ENCODE measurements at regions not wholly inside any gene's neighbourhood (a gene's known extent, or its start where the extent isn't known, plus 50 kb on each side); places are given as distances from the start of the nearest gene placed in this dataset.
"Not testable (repeated sequence)": the region's sequence is repeated elsewhere in the genome, so short reads cannot be mapped to it uniquely, and the experiment has no call there.

- peak; percentile 7 for DNase-seq
Measured at GRCh38 chr6:137717074-137718073, 149.7 kb upstream of the TNFAIP3 start.

- not testable (repeated sequence) for DNase-seq
Measured at GRCh38 chr6:137718903-137719302, 148.2 kb upstream of the TNFAIP3 start.

- no peak for DNase-seq
Measured at GRCh38 chr6:137722749-137723272, 144.2 kb upstream of the TNFAIP3 start.

- no peak for DNase-seq
Measured at GRCh38 chr6:137723273-137724017, 143.6 kb upstream of the TNFAIP3 start.

GRCh38 chr6:137724018-137724403, 143.0 kb upstream of the TNFAIP3 start:
- no peak for DNase-seq

DNA sequence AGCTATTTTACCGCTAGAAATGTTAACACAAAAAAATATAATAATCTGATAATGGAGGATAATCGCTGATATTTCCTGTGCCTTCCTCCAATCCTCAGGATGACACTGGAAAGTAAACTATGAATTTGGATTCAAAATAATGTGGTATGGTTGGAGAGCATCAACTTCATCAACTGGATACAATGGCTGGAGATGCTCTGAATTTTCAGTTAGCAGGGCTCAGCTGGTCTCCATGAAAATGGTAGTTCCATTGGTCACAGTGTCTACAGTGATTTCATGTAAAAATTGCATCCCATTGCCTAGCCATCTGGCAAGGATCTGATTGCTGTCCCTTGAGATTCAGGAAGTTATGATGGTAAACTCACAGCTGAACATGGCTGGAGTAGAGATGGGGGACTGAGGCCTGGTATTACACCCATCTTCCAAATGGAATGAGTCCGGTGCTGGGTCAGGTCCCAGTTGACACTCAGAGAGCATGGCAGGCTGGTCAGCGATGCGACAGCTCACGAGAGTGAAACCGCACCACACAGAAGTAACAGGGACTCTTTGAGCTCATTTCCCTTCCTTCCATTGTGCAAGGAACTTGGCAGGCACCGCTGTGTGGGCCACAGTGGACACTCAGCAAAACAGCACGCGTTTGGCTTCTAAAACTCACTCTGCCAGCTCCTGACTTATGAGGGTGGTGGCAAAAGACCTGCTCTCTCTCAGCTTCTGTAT, 142.4 kb upstream of the TNFAIP3 start:
- DNase-seq: no peak

DNA sequence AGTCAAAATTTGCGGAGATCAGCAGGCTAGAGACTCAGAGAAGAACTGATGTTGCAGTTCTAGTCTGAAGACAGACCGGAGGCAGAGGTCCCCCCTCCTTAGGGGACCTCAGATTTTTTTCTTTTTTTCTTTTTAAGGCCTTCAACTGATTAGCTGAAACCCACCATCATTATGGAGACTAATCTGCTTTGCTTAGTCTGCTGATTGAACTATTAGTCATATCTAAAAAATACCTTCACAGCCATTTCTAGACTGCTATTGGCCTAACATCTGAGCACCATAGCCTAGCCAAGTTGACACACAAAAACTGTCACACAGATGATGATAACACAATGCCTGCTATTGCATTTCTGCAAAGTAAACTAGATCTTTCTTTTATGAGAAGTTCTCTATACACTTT, 141.1 kb upstream of the TNFAIP3 start:
- DNase-seq: no peak

DNA sequence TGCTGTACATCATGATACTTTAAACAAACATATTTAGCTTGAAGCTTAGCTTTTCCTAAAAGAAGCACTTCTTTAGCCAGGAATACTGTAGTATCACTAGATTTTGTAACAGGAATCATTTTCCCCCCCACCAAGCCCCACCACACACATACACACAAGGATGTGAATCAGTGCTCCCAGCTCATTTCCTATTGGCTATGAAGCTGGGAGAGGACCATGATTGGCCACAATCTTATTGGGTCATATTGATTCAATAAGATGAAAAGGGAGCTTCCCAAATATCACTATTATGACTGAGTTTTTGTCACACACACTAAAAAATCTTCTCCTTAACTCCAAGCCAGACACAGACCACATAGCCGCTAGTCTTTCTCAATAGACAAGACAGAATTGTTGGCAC, 140.5 kb upstream of the TNFAIP3 start:
- DNase-seq: no peak

DNA sequence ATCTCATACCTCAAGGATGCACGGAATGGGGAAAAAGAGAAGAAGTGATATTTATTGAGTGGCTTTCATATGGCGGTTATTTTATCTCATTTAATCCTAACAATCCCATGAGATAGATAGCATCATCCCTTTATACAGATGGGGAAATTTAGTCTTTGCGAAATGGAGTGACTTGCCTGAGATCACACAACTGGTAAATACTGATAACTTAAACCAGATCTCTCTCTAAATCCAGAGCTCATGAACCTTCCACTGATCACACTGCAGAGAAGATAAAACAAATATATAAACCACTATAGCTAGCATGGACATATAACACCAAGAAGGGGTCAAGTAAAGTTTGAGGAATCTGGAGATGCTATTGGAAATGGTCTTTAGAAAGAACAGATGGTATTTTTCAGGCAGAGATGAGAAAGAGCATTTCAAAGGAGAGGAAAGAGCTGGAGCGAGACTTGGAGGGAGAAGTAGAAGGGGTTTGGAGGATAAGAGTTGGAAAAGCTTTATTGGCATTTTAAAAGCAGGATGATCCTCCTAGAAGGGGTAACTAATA, 139.8 kb upstream of the TNFAIP3 start:
- DNase-seq: no peak

- DNase-seq: no peak
Measured at GRCh38 chr6:137728386-137729349, 138.4 kb upstream of the TNFAIP3 start.

DNA sequence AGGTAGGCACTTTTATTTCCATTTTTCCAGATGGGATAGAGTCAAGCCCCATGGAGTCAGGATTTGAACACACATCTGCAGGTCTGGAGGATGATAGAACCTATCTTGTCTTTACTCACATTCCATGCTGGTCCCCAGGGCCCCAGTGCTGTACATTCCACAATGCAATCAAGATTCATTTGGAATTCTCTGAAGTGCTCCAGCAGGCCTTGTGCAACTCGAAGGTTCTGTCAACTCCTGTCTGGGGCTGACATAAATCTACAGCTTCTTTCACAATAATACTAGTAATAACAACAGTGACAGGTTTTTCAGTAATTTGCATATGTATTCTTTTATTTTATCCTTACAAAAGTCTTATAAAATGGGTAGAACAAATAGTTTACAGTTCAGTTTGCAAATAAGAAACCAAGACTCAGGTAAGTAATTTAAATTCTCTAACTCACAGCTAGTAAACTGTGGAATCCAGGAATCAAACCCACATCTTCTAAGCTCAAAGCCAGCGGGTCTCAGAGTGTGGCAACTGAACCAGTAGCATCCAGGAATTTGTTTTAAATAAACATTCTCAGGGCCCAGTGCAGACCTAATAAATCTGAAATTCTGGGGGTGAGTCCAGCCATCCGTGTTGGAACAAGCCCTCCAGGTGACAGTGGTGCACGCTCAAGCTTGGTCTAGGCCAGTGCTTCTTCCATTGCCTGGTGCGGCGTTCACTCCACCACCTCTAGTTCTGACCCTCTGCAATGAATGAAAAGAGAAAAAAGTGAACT, 137.0 kb upstream of the TNFAIP3 start:
- no peak for DNase-seq

- no peak for DNase-seq
Measured at GRCh38 chr6:137731600-137731959, 135.5 kb upstream of the TNFAIP3 start.

GRCh38 chr6:137731960-137732616, 135.0 kb upstream of the TNFAIP3 start:
- DNase-seq: no peak

GRCh38 chr6:137733372-137733771, 133.7 kb upstream of the TNFAIP3 start:
- DNase-seq: no peak

- DNase-seq: no peak
Measured at GRCh38 chr6:137734005-137734874, 132.8 kb upstream of the TNFAIP3 start.

DNA sequence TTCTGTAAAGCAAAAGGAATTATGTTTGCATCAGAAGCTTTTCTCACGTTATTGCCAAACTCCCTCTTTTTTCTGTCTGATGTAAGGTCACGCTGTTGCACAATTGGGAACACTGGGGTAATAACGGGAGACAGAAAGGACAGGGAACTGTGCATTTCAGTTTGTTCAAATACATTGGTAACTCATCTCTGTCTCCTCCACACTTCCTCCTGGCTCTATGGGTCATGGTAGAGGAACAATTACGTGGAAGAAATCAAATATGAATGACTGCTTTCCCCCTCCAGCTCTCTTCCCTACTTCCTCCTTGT, 132.2 kb upstream of the TNFAIP3 start:
- DNase-seq: no peak

GRCh38 chr6:137736048-137736818, 130.8 kb upstream of the TNFAIP3 start:
- no peak for DNase-seq

- DNase-seq: no peak
Measured at GRCh38 chr6:137736911-137737310, 130.1 kb upstream of the TNFAIP3 start.
